Kidney (tissue), 13 donors: ENCODE measurements at regions not wholly inside any gene's neighbourhood (a gene's known extent, or its start where the extent isn't known, plus 50 kb on each side); places are given as distances from the start of the nearest gene placed in this dataset.

Source experiments
- DNase-seq, 5 donors: peaks; one replicate each; pipeline ENCODE4 v3.0.0-alpha.2; 2013 to 2020
- FAIRE-seq: peaks from 2 replicates; lab custom pipeline; 2012; peaks lifted over from hg19 to GRCh38; lab: Jason Lieb, UNC
- H3K27ac ChIP-seq, 2 donors: one replicate each; pipeline ENCODE4 v1.7.0; 2013; ENCODE audit warnings: low read depth in 2 of 2, low read length in 2 of 2, inconsistent platforms in 1 of 2
- H3K27me3 ChIP-seq: one replicate; pipeline ENCODE4 v1.7.1; 2013; ENCODE audit warnings: low read length, inconsistent platforms; ENCODE audit not compliant: control insufficient read depth, insufficient read depth
- H3K36me3 ChIP-seq, 3 donors: one replicate each; pipeline versions ENCODE4 v1.7.0 to v1.7.1; 2013; ENCODE audit warnings: low read length in 3 of 3, control low read depth in 1 of 3, inconsistent platforms in 1 of 3; ENCODE audit not compliant: insufficient read depth in 3 of 3, control insufficient read depth in 2 of 3
- H3K4me1 ChIP-seq, 3 donors: one replicate each; pipeline versions ENCODE4 v1.7.0 to v1.7.1; 2013; ENCODE audit warnings: low read length in 3 of 3, inconsistent platforms in 1 of 3, low read depth in 1 of 3; ENCODE audit not compliant: control insufficient read depth in 2 of 3, insufficient read depth in 2 of 3
- H3K4me3 ChIP-seq, 3 donors: one replicate each; pipeline versions ENCODE4 v1.7.0 to v1.8.1; 2013; ENCODE audit warnings: low read length in 3 of 3, control low read depth in 1 of 3, inconsistent platforms in 1 of 3
- H3K9ac ChIP-seq, 3 donors: one replicate each; pipeline versions ENCODE4 v1.7.0 to v1.7.1; 2013; ENCODE audit warnings: low read length in 3 of 3, control low read depth in 1 of 3, inconsistent platforms in 1 of 3
- H3K9me3 ChIP-seq, 3 donors: one replicate each; pipeline versions ENCODE4 v1.7.0 to v1.7.1; 2013; ENCODE audit warnings: low read length in 3 of 3, control low read depth in 1 of 3, inconsistent platforms in 1 of 3; ENCODE audit not compliant: control insufficient read depth in 2 of 3, insufficient read depth in 1 of 3
- CTCF ChIP-seq: IDR thresholded peaks from 3 replicates; pipeline ENCODE4 v1.5.1; 2012; ENCODE audit warnings: mild to moderate bottlenecking, moderate library complexity, borderline replicate concordance; ENCODE audit not compliant: insufficient read depth; ENCODE audit errors: extremely low read depth
- intact Hi-C: fragments of 100-400 bp; cut with DNase I; formaldehyde crosslinking; loops from one replicate; pipeline ENCODE4 v1.11.1; 2022
- donor health status: control.
- donor health status: control.
- donor health status: control.
- donor health status: control.
- donor health status: control.
- donor health status: DM: yes; HTN: yes; CAD: no.
- donor health status: Normal renal cell carcinoma (clear cell type).

- Histone ChIP-seq H3K27ac (no peak overlapping the region), H3K27me3 (no peaks in the 10 kb centered on the region), H3K9ac (no peak overlapping the region), H3K9me3 (no peaks in the 10 kb centered on the region), H3K36me3 (no peaks in the 10 kb centered on the region), H3K4me1 (no peaks in the 10 kb centered on the region), H3K4me3 (no peak overlapping the region)
- DNase-seq (no peak), FAIRE-seq (no peak)
- no peak for TF ChIP-seq CTCF
- intact Hi-C loops: no loop called here
These were observed 710.4 kb downstream of the EFNB2 start for GRCh38 chr13:105825071-105825470.

GRCh38 chr13:105821337-105821736 is 714.1 kb downstream of the EFNB2 start:
- Histone ChIP-seq H3K4me3 (no peak overlapping the region), H3K27me3 (no peaks in the 10 kb centered on the region), H3K4me1 (peaks cover 0 to 3% (median 0%) of the 10 kb centered on the region in 3 donors), H3K9me3 (no peaks in the 10 kb centered on the region), H3K9ac (no peak overlapping the region), H3K36me3 (no peaks in the 10 kb centered on the region), H3K27ac (no peak overlapping the region)
- DNase-seq: no peak
- TF ChIP-seq CTCF: no peak
- no peak for FAIRE-seq
- intact Hi-C loops: no loop called here

GRCh38 chr13:105820415-105820814 is 715.0 kb downstream of the EFNB2 start:
- Histone ChIP-seq H3K4me1 (peaks cover 0 to 3% (median 0%) of the 10 kb centered on the region in 3 donors), H3K9me3 (no peaks in the 10 kb centered on the region), H3K27me3 (no peaks in the 10 kb centered on the region), H3K27ac (no peak overlapping the region), H3K4me3 (no peak overlapping the region), H3K9ac (no peak overlapping the region), H3K36me3 (no peaks in the 10 kb centered on the region)
- DNase-seq: no peak
- no peak for TF ChIP-seq CTCF
- FAIRE-seq: no peak
- intact Hi-C loops: no loop called here

GRCh38 chr13:105817498-105817897 is 718.0 kb downstream of the EFNB2 start:
- intact Hi-C loops: no loop called here
- Histone ChIP-seq H3K27ac (no peak overlapping the region), H3K4me3 (no peak overlapping the region), H3K4me1 (peaks cover 0 to 3% (median 0%) of the 10 kb centered on the region in 3 donors), H3K36me3 (no peaks in the 10 kb centered on the region), H3K9me3 (no peaks in the 10 kb centered on the region), H3K27me3 (no peaks in the 10 kb centered on the region), H3K9ac (no peak overlapping the region)
- no peak for DNase-seq
- no peak for TF ChIP-seq CTCF
- no peak for FAIRE-seq
